Activated T-cell treated with anti-CD3 and anti-CD28 coated beads for 24 hours (primary cell): ENCODE measurements at regions not wholly inside any gene's neighbourhood (a gene's known extent, or its start where the extent isn't known, plus 50 kb on each side); places are given as distances from the start of the nearest gene placed in this dataset.

Experiments
- DNase-seq: peaks from one replicate; pipeline ENCODE4 v3.0.0-alpha.2; 2020; ENCODE audit warnings: low read depth

GRCh38 chrX:149992918-149993317 lies 54.6 kb upstream of the EOLA2 start:
- DNase-seq = no peak

GRCh38 chrX:149993989-149994388 lies 55.7 kb upstream of the EOLA2 start:
- no peak for DNase-seq

- no peak for DNase-seq
Measured at GRCh38 chrX:149996515-149996914, 58.2 kb upstream of the EOLA2 start.

GRCh38 chrX:150005027-150005426 lies 66.7 kb upstream of the EOLA2 start:
- no peak for DNase-seq

DNA sequence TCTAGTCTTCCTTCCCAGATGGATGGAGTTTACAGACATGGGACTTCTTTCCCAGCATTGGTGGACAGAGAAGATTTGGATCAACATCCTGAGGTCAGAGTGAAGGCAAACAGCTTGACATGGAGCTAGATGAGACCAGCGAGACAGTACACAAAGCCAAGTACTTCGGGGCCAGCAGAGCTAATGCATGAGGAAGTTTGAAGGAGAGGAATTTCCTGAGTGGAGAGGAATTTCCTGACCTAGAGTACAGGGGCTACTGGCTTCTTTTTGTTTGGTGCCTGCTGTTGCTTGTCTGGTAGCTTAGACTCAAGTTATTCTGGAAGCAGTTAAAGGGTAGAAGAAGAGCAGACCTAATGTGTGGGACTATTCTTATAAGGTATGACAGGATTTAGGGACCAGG lies 69.1 kb upstream of the EOLA2 start:
- DNase-seq = no peak

- no peak for DNase-seq
Measured at GRCh38 chrX:150012647-150013381, 74.5 kb upstream of the EOLA2 start.

- no peak for DNase-seq
Measured at GRCh38 chrX:150014525-150014924, 76.2 kb upstream of the EOLA2 start.

- DNase-seq = no peak
Measured at GRCh38 chrX:150017868-150018267, 79.6 kb upstream of the EOLA2 start.

DNA sequence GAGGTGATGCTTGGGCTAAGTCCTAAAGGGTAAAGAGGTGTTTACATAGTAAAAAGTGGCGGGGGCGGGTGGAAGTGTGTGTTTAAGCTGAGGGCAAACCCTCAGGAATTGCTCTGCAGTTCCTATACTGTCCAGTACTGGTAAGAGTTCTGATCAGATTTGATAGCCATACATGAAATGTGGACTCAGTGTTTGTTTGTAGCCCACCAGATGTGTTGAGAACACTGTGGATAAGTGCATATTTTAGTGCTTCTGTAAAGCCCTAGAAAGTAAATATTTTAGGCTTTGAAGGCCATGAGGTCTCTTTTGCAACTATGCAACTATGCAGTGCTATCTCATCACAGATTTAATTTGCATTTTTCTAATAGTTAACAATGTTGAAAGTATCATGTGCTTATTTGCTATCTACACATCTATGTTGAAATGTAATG lies 80.7 kb upstream of the EOLA2 start:
- no peak for DNase-seq

- DNase-seq = no peak
Measured at GRCh38 chrX:150028692-150029091, 90.4 kb upstream of the EOLA2 start.

- DNase-seq = no peak
Measured at GRCh38 chrX:150032742-150033141, 94.5 kb upstream of the EOLA2 start.

DNA sequence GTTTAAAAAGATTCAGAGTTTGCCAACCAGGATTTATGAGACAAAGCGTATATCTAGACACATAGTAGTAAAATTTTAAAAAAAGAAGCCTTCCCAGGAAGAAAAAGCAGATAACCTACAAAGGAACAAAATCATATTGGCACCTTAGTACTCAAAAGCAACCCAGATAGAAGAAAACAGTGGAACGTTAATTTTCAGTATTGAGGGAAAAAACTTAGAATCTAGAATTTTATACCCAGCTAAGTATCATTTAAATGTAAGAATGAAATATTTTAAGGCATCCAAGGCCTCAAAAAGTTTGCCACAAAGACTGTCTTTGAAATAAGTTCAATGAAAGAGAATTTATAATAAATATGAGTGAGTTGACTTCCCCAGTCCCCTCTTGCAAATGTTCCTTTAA lies 96.5 kb upstream of the EOLA2 start:
- DNase-seq = no peak

GRCh38 chrX:150035531-150035930 lies 97.2 kb upstream of the EOLA2 start:
- no peak for DNase-seq

GRCh38 chrX:150036181-150036580 lies 97.9 kb upstream of the EOLA2 start:
- no peak for DNase-seq

DNA sequence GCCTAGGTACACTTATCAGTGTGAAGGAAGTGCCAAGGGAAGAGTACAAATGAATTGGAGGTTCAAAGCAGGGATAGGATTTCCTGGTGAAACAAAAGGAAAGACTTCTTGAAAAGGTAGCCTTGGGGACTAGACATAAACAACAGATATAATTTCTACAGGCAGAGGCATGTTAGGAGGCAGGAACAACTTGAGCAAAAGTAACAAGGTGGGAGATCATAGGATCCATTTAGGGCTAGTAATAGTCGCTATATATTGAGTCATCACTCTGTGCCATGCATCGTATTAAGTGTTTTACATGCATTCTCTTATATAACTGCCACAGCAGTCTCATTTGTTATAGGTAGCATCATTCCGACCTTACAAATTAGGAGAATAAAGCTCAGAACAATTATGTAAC lies 98.3 kb upstream of the EOLA2 start:
- no peak for DNase-seq

- DNase-seq = no peak
Measured at GRCh38 chrX:150037041-150037440, 98.8 kb upstream of the EOLA2 start.

- no peak for DNase-seq
Measured at GRCh38 chrX:150038315-150038714, 100.0 kb upstream of the EOLA2 start.

DNA sequence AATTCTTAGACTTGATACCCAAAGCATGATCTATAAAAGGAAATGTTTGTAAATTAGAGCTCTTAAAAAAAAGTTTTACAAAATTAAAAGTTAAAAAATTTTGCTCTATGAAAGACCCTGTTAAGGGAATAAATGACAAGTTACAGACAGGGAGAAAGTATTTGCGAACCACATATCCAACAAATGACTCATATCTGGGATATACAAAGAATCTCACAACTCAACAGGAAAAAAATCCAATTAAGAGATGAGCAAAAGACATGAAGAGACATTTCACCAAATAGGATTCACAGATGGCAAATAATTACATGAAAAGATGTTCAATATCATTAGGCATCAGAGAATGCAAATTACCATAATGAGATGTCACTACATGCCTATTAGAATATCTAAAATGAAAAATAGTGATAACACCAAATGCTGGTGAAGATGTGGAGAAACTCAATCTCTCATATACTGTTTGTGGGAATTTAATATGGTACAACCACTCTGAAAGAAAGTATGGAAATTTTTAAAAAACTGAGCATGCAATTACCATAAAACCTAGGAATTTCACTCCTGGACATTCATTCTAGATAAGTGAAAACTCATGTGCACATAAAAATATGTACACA lies 100.8 kb upstream of the EOLA2 start:
- DNase-seq = no peak

GRCh38 chrX:150041208-150041607 lies 102.9 kb upstream of the EOLA2 start:
- no peak for DNase-seq

- no peak for DNase-seq
Measured at GRCh38 chrX:150044556-150044955, 106.3 kb upstream of the EOLA2 start.

GRCh38 chrX:150047818-150048217 lies 109.5 kb upstream of the EOLA2 start:
- no peak for DNase-seq

- no peak for DNase-seq
Measured at GRCh38 chrX:150049647-150050046, 111.4 kb upstream of the EOLA2 start.

DNA sequence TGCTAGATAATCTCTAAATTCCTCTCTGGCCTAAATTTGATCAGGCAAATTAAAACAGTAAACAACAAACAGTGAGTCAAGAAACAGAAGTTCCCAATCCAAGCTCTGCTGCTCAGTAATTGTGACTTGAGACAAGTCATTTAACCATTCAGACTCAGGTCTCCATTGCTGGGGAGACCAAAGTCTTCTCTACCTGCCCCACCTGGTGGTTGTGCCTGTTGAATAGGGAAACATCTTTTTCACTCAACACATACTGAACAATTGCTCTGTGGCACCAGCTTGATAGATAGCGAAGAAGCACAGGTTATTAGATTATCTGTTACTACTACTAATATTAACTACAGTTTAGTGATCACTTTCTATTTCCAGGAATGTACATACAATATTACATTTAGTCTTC lies 112.1 kb upstream of the EOLA2 start:
- no peak for DNase-seq

DNA sequence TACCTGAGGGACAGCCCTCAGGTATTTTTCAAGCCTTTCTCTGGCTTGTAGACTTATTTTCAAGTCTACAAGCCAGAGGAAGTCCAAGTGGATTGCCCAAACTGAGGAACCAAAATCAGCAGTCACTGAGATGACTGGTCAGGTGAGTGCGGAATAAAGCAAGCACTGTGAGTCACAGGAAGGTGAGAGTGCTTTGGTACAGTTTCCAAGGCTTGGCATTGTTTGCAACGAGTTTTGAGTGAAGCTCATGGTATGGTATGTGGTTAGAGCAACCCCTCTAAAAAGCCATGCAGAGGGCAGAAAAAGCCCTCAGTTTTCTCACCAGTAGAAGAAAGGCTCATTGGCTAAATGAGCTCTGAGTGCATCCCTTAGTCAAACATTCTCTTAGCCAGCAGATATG lies 112.8 kb upstream of the EOLA2 start:
- no peak for DNase-seq
